ENCODE measurements at regions not wholly inside any gene's neighbourhood (a gene's known extent, or its start where the extent isn't known, plus 50 kb on each side); places are given as distances from the start of the nearest gene placed in this dataset.
"Not testable (repeated sequence)": the region's sequence is repeated elsewhere in the genome, so short reads cannot be mapped to it uniquely, and the experiment has no call there.

- Histone ChIP-seq H3K4me1 (ENCODE audit: control insufficient read depth in 1 of 2, insufficient read depth in 2 of 2, low read length in 2 of 2) (peaks cover 17 to 21% of the 10 kb centered on the region in 2 donors), H3K27ac (ENCODE audit: low read depth in 1 of 2, low read length in 2 of 2) (no peak overlapping the region), H3K27me3 (ENCODE audit: control insufficient read depth in 2 of 2, insufficient read depth in 2 of 2, low read length in 2 of 2) (no peaks in the 10 kb centered on the region), H3K36me3 (replicated peaks in 1 of 2; ENCODE audit: control insufficient read depth in 1 of 2, insufficient read depth in 2 of 2, low read length in 2 of 2) (no peaks in the 10 kb centered on the region), H3K79me2 (ENCODE audit: insufficient read depth, low read length) (no peaks in the 10 kb centered on the region), H3K4me3 (replicated peaks in 1 of 3; ENCODE audit: low read depth in 2 of 3, low read length in 3 of 3) (no peak overlapping the region), H3K9ac (ENCODE audit: insufficient read depth, low read length, poor library complexity, severe bottlenecking) (no peak overlapping the region), H4K20me1 (ENCODE audit: insufficient read depth, low read length) (no peaks in the 10 kb centered on the region), H2AFZ (ENCODE audit: insufficient read depth, low read depth, low read length, poor library complexity, severe bottlenecking) (no peak overlapping the region), H3K9me3 (replicated peaks in 1 of 2; ENCODE audit: control insufficient read depth in 1 of 2, insufficient read depth in 1 of 2, low read length in 2 of 2) (peaks cover 0 to 4% of the 10 kb centered on the region in 2 donors), H3K4me2 (replicated peaks; ENCODE audit: extremely low read depth, low read length, poor library complexity, severe bottlenecking) (no peak overlapping the region)
- Mint-ChIP-seq H3K27ac (no peak overlapping the region), H3K4me3 (no peak overlapping the region), H3K4me1 (peaks cover 14% of the 10 kb centered on the region), H3K36me3 (no peaks in the 10 kb centered on the region), H3K9me3 (peaks cover 0 to 6% (median 2%) of the 10 kb centered on the region in 7 donors), H3K27me3 (ENCODE audit: low read depth in 3 of 3) (peaks cover 2 to 9% (median 4%) of the 10 kb centered on the region in 3 donors)
- intact Hi-C loops (cut with micrococcal nuclease): no loop called here
- no CpG with 5 or more reads among the region's 1 CpG for WGBS (ENCODE audit: insufficient coverage)
- TF ChIP-seq CTCF (IDR thresholded peaks at IDR 0.05): no peak
- DNase-seq: no peak
Measured at GRCh38 chr11:112666253-112666652, 295.0 kb upstream of the NCAM1 start.

GRCh38 chr11:112670806-112671570, 290.2 kb upstream of the NCAM1 start:
- H2AFZ ChIP-seq (ENCODE audit: insufficient read depth, low read depth, low read length, poor library complexity, severe bottlenecking): no peak overlapping the region
- H3K9me3 Mint-ChIP-seq: peaks cover 0 to 7% (median 2%) of the 10 kb centered on the region in 7 donors
- peaks cover 16% of the 10 kb centered on the region for H3K4me1 Mint-ChIP-seq
- peak overlapping the region in 1 of 7 donors; percentile 20 for H3K27ac Mint-ChIP-seq
- no peaks in the 10 kb centered on the region for H3K79me2 ChIP-seq (ENCODE audit: insufficient read depth, low read length)
- H4K20me1 ChIP-seq (ENCODE audit: insufficient read depth, low read length): no peaks in the 10 kb centered on the region
- H3K27me3 Mint-ChIP-seq (ENCODE audit: low read depth in 3 of 3): peaks cover 5 to 12% (median 8%) of the 10 kb centered on the region in 3 donors
- peaks cover 0 to 9% of the 10 kb centered on the region in 2 donors for H3K9me3 ChIP-seq (replicated peaks in 1 of 2; ENCODE audit: control insufficient read depth in 1 of 2, insufficient read depth in 1 of 2, low read length in 2 of 2)
- peaks cover 0 to 3% of the 10 kb centered on the region in 2 donors for H3K27me3 ChIP-seq (ENCODE audit: control insufficient read depth in 2 of 2, insufficient read depth in 2 of 2, low read length in 2 of 2)
- intact Hi-C loops (cut with micrococcal nuclease): no loop called here
- no peaks in the 10 kb centered on the region for H3K36me3 ChIP-seq (replicated peaks in 1 of 2; ENCODE audit: control insufficient read depth in 1 of 2, insufficient read depth in 2 of 2, low read length in 2 of 2)
- WGBS (ENCODE audit: insufficient coverage): 81% methylated on average over 7 of the region's 7 CpGs
- H3K9ac ChIP-seq (ENCODE audit: insufficient read depth, low read length, poor library complexity, severe bottlenecking): no peak overlapping the region
- no peak overlapping the region for H3K4me2 ChIP-seq (replicated peaks; ENCODE audit: extremely low read depth, low read length, poor library complexity, severe bottlenecking)
- H3K36me3 Mint-ChIP-seq: no peaks in the 10 kb centered on the region
- no peak for TF ChIP-seq CTCF (IDR thresholded peaks at IDR 0.05)
- no peak overlapping the region for H3K27ac ChIP-seq (ENCODE audit: low read depth in 1 of 2, low read length in 2 of 2)
- no peak for DNase-seq
- peaks cover 20 to 25% of the 10 kb centered on the region in 2 donors for H3K4me1 ChIP-seq (ENCODE audit: control insufficient read depth in 1 of 2, insufficient read depth in 2 of 2, low read length in 2 of 2)
- no peak overlapping the region for H3K4me3 ChIP-seq (replicated peaks in 1 of 3; ENCODE audit: low read depth in 2 of 3, low read length in 3 of 3)
- H3K4me3 Mint-ChIP-seq: no peak overlapping the region

DNA sequence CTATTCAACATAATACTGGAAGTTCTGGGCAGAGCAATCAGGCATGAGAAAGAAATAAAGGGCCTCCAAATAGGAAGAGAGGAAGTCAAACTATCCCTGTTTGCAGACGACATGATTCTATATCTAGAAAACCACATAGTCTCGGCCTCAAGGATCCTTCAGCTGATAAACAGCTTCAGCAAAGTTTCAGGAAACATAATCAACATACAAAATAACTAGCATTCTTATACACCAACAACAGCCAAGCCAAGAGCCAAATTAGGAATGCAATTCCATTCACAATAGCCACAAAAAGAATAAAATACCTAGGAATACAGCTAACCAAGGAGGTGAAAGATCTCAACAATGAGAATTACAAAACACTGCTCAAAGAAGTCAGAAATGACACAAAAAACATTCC, 287.8 kb upstream of the NCAM1 start:
- H3K4me3 Mint-ChIP-seq; H3K9me3 Mint-ChIP-seq; H3K27ac ChIP-seq (ENCODE audit: low read depth in 1 of 2, low read length in 2 of 2); H4K20me1 ChIP-seq (ENCODE audit: insufficient read depth, low read length); H3K27me3 ChIP-seq (ENCODE audit: control insufficient read depth in 2 of 2, insufficient read depth in 2 of 2, low read length in 2 of 2); H3K36me3 Mint-ChIP-seq; H3K9ac ChIP-seq (ENCODE audit: insufficient read depth, low read length, poor library complexity, severe bottlenecking); H3K4me3 ChIP-seq (replicated peaks in 1 of 3; ENCODE audit: low read depth in 2 of 3, low read length in 3 of 3); H3K4me2 ChIP-seq (replicated peaks; ENCODE audit: extremely low read depth, low read length, poor library complexity, severe bottlenecking); H2AFZ ChIP-seq (ENCODE audit: insufficient read depth, low read depth, low read length, poor library complexity, severe bottlenecking); H3K9me3 ChIP-seq (replicated peaks in 1 of 2; ENCODE audit: control insufficient read depth in 1 of 2, insufficient read depth in 1 of 2, low read length in 2 of 2); DNase-seq; H3K36me3 ChIP-seq (replicated peaks in 1 of 2; ENCODE audit: control insufficient read depth in 1 of 2, insufficient read depth in 2 of 2, low read length in 2 of 2); intact Hi-C loops (cut with micrococcal nuclease); H3K79me2 ChIP-seq (ENCODE audit: insufficient read depth, low read length); H3K27ac Mint-ChIP-seq: not testable (repeated sequence)
- Mint-ChIP-seq H3K4me1 (peaks cover 16% of the 10 kb centered on the region), H3K27me3 (ENCODE audit: low read depth in 3 of 3) (peaks cover 8 to 14% (median 12%) of the 10 kb centered on the region in 3 donors)
- WGBS (ENCODE audit: insufficient coverage): 20% methylated on average over 1 of the region's 2 CpGs
- H3K4me1 ChIP-seq (ENCODE audit: control insufficient read depth in 1 of 2, insufficient read depth in 2 of 2, low read length in 2 of 2): peaks cover 20 to 25% of the 10 kb centered on the region in 2 donors
